ENCODE measurements at regions not wholly inside any gene's neighbourhood (a gene's known extent, or its start where the extent isn't known, plus 50 kb on each side); places are given as distances from the start of the nearest gene placed in this dataset.
A peak's percentile ranks its signal among the peaks of the same experiment; 100 is the strongest.
"Not testable (repeated sequence)": the region's sequence is repeated elsewhere in the genome, so short reads cannot be mapped to it uniquely, and the experiment has no call there.

DNA sequence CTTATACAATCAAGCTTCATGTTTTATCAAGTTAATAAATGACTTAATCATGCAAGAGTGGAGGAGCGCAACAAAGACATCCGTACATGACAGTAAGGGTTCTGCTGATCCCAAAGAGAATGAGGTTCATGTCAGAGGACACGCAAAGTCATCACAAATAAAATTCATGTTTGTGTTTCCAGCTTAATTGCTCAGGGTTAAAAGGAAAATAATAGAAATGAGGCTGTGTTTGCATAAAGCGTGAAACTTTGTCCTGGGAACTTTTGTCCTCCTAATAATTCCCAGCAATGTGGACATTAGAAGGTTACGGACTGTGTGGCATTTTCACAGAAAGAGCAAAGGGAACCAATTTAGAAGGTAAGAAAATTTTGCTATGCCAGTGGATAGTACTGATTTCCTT lies 237.3 kb downstream of the INHBA start:
- no peak for DNase-seq (ENCODE audit: low spot score)

DNA sequence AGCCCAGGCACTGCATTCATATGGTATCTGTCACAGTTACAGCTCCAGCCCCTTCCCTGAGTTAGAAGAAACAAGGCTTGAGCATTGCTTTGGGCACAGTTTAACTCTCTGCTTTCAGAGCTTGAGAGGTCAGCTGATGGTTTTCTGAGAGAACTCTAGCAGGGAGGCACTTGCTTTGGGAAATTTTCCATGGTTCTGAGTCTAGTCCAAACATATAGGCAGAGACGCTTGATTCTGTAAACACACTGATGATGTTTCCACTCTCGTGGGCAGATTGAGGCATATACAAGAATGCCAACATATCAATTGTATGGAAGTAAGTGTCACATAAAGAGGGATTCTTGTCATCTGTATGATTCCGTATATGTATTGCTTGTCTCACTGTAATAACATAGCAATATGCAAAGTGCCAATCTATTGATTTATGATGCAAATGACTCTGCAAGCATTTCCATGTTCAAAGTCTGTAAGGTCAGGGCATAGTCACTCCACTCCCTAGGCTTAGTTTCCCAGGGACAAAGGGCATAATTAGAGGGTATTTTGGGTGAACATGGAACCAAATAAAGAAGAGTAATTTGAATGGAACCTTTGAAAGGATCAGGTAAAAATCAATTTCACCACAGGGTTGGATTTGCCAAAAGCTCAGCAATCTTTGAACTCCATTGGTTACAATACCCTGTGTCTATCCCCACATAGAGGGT lies 239.0 kb downstream of the INHBA start:
- no peak for DNase-seq (ENCODE audit: low spot score)

DNA sequence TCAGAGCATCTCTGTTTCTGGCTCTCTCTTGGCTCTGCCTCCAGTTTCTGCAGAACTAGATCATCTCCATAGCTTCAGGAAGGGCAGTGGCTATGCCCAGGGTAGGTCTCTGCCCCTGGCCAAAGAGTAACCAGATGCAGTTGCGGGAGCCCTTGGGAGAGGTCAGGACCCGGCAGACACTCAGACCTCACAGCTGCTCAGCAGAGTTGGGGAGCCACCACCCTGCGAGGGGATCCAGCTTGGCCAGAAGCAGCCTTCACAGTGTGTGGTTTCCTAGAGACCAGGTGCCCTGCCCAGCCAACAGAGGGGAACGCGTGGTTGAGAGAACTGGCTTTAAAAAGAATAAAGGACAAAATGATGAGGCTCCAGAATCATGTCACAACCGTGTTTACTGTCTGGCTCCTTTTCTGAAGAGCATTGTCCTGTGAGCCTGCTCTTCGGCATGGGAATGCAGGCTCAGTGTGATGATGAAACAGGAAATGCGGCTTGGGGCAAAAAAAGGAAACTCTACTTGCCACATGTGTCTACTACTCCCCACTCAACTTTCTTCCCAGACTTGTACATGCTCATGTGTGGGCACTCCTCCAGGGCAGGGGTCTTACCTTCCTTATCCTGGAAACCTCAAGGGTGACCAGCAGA lies 243.1 kb downstream of the INHBA start:
- DNase-seq (ENCODE audit: low spot score), result no peak

DNA sequence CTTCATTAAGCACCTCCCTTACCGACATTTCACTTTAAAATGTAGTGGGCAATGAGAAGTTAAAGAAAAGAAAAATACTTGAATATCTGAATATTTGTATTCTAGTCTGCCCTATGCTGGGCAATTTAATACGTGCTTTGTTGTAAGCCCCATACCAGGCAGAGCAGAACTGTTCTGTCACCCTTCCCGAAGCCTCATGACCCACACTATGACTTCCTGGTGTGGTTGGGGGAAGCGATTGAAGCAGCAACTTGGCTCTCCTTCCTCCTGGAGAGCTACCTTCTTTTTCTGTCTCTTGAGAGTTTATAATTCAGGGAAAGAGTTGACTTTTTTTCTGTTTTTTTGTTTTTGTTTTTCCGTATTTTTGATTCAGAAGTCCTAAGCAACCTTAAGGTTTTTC lies 243.7 kb downstream of the INHBA start:
- no peak for DNase-seq (ENCODE audit: low spot score)

DNA sequence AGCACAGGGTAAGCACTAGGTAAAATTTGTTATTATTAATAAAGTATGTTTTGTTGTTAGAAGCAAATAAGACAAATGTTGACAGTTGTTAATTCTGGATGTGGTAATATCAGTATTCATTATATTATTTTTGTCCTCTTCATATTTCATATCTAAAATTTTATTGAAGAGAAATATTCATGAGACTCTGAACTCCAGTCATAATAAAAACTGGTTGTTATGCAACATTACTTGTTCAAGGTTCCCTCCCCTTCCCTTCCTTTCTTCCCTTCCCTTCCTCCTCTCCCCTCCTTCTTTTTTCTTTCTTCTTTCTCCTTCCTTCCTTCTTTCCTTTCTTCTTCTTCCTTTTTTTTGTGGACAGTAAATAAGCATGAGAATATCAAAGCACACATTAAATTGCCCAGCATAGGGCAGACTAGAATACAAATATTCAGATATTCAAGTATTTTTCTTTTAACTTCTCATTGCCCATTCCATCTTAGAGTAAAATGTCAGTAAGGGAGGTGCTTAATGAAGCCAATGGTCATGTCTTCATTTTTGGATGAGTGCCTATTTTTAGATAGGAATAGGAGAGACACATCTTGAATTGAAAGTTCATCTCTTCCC lies 245.0 kb downstream of the INHBA start:
- no peak for DNase-seq (ENCODE audit: low spot score)

DNA sequence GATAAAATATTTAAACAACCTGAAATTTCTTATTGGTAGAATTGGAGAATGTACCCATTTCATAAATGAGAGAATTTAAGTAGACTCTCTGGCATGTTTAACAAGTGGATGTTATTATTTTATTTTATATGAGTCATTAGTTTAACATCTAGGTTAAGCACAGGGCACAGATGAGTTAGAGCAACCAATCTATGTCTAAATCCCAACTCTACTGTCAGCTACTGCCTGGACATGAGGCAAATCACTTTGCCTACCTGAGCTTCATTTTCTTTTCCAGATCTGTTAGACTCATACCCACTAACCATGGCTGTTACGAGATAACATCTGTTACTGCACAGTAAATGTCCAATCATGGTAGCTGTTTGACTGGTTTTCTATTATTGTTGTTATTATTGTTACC lies 251.1 kb downstream of the INHBA start:
- DNase-seq (ENCODE audit: low spot score), result peak; percentile 11

DNA sequence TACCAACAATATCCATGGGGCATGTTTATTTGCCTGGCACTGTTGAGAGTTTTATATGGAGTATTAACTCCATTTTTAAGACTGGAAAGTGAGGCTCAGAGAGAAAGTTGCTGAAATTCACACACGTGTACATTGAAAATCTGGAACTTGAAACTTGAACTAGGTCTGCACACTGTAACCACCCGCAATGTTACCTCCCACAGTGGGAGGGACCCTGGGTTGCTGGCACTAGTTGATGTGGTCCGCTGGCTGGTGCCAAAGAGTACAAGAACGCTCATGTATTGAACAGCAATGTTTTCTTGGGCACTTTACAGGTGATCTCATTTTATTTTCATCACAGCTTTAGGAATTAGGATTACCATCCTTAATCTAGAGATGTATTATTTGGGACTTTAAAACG lies 253.2 kb downstream of the INHBA start:
- no peak for DNase-seq (ENCODE audit: low spot score)

DNA sequence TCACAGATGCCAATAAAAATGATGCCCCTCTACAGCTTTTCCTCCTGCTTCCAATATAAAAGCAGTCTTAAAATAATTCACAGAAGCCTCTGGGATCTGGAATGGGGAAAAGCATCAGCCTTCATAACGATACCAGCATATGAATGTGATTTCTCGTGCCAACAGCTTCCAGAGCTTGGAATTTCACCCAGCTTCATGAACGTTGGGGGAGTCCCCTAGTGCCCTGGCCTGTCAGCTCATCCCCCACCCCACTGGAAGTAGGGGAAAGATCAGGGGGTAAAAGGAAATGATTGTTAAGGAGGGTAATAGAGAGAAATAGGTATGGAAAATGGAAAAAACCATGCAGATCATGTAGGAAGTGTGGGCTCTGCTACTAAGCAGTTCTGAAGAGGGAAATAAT lies 253.6 kb downstream of the INHBA start:
- no peak for DNase-seq (ENCODE audit: low spot score)

DNA sequence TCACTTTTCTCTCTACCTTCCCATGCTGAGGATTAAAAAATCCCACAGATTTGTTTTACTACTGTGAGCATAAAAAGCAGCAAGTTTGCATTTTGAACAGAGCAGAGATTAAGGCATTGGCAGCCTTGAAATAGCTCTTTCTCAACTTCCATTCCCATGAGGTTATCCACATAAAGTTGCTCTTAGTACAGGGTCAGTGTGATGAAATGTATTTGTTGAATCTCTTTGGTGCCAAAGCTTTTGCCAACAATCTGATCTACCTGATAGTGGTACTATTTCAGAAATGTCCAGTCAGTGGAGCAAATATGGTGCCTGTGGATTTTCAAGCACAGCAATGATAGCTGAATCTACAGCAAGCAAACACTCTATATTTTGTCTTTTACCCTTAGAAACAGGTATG lies 254.8 kb downstream of the INHBA start:
- no peak for DNase-seq (ENCODE audit: low spot score)

DNA sequence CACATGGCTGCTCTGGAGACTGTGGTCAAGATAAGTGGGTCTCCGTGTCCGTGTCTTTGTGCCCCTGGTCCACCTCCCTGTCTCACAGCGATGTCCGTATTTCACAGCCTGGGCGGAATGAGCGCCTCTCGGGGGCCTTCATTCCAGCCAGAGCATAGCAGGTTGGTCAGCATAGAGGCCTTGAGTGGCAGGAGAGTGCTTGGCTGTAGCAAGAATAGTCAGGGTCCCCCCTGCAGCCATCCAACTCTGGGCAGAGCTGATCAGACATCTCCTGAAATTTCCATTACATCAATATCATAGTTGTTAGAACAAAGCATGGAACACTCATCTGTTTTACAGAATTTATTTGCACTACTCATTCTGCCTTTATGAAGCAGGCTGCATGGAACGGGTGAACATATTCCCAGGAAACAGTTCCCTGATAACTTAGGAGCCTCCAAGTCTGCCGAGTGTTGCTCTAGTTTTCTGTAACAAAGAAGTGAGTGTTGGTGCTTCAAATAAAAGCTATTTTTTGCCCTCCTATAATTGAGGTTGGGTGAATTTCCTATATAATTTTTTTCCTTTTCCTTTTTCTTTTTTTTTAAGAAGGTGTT lies 255.3 kb downstream of the INHBA start:
- DNase-seq (ENCODE audit: low spot score), result no peak

DNA sequence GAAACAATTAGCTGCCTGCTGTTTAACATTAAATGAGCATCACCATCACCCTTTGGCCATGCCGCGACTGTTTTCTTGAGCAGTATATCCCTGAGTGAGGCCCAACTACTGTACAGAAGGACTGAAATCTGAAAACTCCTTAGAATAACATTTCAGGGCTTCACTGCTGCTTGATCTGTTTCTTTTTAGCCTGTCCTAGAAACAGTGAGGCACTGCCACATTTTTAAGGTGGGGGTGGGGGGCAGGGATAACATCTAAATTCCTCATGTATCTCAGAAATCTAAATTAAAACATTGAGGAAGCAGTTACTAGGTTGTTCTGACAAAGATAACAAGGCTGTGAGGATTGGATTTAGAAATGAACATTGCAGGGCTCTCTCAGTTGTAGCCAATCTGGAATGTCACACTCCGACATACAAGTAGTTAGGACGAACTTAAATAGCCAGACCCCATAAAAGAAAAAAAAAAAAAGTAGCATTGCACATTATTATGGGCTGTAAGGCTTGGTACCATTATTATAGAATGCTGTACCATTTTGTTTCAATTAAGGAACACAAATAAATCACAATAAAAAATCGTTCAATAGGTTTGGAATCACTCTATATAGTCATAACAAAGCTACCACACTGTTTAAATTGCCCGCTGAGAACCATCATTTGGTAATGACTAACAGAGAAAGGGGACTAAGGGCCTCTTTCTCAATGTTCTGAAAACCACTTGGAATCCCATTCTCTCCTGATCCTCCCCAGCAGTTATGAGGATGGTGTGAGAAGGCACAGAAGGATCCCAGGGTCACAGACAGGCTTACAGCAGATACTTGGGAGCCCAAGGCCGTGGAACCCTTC lies 256.1 kb downstream of the INHBA start:
- no peak for DNase-seq (ENCODE audit: low spot score)

DNA sequence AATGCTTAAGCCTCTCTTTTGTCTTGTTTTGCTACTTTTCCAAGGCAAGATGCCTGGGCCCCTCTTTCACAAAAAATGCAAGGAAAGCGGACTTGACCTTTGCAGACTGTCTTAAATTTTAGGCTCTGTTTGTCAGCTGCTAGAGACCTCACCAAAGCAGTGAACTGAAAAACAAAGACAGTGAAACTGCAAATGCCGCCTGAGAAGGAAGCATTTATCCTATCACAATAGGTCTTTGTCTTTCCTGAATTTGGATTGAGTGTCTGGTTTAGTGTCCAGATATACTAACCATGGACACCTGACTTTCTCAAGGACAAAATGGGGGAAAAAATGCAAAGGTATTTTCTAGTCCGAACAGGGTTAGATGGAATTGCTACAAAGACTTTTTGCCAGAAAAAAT lies 256.9 kb downstream of the INHBA start:
- no peak for DNase-seq (ENCODE audit: low spot score)

DNA sequence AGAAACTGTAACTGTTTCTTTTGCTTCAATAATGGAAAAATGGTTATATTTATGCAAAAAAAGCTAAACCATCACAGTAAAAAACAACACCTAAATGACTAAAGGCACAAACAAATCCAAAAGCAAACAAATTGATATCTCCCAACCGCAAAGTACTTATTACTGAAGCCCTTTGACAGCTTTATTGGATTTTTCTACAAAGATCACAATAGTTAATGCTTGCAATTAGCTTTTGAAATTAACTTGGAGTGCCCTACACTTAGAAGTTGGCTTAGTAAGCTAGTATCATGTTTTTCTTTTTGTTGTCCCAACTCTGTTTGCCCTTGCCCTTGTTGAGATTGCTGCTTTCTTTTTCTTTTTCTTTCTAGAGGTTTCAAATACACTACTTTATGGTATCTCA lies 257.5 kb downstream of the INHBA start:
- DNase-seq (ENCODE audit: low spot score), result no peak

DNA sequence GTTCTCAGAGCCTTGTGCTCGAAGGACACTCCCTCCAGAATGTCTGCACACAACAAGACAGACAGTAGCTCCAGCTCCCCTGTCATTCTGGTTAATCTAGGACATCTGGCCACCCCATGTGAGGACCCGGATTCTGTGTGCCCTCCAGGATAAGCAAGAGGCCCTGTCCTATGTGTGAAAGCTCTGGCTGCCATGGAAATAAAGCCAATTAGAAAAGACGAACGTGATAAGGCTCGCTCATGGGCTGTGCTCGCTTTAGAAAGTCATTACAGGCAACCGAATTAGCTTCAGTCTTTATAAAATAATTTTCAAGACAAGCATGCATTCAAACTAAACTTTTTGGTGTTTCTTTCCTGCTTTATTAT lies 263.4 kb downstream of the INHBA start:
- no peak for DNase-seq (ENCODE audit: low spot score)

DNA sequence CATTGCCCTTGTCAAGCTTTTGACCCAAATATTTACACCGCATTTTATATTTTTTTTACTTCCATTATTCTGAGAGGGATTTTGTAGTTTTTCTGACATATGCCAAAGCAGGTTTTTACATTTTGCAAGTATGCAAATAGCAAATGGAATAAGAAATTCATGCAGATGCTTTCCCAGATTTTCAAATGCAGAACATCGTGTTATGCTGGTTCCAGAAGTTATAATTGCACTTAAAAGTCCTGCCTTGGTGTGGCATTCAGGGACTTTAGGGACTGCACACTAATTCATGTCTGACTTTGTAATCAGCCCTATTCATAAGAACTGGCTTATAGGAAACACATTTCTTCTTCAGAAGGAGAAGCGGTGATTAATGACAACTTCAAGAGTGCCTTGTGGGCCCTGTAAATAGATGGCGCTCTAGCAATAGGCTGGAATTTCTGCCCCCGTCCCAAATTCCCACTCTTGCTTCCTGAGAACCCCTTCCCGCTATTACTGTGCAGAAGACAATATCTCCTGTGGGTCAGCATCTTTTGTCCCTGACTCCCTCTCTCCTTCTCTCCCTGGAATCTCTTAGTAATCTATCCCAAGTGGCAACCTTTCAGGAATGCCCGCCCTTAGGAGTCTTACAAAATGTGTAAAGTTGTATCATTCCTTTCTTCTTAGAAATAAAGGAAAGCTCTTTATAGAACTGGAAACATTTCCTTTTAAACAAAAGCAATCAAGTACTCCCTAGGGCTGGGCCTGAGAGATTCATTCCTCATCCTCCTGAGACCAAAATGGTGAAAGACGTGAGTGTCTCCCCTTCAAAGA lies 264.0 kb downstream of the INHBA start:
- DNase-seq (ENCODE audit: low spot score), result no peak

DNA sequence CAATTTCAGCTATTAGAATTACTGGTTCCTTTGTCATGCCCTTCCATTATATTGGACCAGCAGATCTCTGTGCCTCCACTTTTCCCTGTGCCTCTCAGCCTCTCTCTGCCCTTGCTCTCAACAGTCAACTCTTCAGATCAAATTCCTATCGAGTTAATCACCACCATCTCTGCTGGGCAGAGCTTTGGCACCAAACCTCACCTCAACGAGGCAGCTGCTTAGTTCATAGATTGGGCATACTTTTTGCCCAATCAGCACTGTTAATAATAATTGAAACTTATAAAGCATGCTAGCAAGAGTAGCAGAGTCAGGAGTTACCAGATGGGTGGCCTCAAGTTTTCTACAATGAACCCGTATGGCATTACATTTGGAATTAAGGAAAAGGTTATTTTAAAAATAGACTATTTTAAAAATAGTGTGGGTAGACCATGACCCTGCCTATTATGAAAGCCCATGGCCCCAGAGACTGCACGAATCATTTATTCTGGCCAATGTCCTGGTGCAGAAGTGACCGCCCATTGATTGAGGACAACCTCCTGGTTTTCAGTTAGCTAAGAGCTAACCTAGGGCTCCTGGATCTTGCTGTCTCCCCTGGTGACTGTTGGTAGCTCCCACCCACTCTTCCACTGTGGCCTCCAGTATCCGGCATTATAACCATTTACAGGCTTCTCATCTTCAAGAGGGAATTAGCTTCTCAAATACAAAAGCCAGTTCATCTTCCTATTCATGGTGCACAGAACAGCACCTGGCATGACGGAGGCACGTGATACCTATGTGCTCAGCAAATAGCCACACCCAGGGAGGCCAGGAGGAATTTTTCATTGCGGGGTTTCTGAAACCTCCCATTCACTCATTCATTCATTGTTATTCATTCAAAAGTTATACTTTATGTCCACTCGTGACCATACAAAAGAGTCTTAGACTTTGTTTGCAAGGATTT lies 265.4 kb downstream of the INHBA start:
- DNase-seq (ENCODE audit: low spot score), result peak; percentile 38

DNA sequence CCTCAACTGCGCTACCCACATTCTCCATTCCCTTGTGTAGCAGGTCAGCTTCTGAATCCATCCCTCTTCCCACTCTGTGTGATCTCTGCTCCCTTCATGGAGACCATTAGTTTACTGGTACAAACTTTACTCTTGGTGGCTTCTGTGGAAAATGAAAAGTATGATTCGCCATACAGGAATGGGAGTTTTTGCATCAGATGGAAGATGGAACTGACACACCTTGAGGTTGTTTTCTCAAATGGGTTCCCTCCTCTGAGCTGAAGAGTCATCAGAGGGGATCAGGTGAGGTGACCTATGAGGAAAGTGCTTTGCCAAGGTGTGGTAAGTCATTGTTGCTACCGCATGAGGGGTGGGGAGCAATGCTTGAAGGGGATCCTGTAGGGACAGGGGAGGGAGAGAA lies 266.8 kb downstream of the INHBA start:
- peak; percentile 11 for DNase-seq (ENCODE audit: low spot score)

DNA sequence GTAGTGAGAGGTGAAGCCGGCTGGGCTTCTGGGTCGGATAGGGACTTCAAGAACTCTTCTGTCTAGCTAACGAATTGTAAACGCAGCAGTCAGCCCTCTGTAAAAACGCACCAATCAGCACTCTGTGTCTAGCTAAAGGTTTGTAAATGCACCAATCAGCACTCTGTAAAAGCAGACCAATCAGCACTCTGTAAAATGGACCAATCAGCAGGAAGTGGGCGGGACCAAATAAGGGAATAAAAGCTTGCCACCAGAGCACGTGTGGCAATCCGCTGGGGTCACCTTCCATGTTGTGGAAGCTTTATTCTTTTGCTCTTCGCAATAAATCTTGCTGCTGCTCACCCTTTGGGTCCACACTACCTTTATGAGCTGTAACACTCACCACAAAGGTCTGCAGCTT lies 267.9 kb downstream of the INHBA start:
- not testable (repeated sequence) for DNase-seq (ENCODE audit: low spot score)

DNA sequence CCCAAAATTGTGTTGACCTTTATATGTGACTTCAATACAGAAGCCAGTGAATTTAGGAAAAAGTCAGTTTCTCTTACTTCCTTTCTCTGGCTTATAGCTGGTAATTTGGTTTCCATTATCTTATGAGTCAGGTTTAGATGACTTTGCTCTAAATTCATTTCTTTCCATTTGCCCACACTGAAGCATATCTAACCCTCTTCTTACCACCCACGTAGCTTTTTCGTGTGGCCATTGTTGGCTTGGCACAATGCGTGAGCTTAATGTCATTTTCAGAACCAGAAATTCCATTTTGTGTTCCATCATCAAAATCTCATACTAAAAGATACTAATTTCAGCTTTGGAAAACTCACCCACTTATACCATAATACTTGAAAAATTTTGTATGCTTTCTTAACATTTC lies 271.2 kb downstream of the INHBA start:
- DNase-seq (ENCODE audit: low spot score), result no peak

DNA sequence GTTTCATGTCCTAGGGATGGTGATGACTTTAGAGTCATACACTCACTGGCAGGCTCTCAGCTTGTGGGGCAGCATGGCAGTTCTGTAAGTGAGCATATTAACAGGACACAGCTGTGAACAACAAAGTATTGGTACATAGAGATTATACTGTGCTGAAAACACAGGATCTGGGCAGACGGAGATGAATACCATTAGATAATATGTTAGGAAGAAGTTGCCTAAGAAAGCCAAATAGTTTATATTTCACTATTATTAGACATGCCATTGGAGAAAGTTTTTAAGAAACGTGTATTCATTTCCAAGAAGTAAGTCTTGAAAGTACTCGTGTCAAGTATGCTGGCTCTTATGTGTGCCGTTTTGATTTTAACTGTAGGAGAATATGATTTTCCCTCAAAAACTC lies 274.5 kb downstream of the INHBA start:
- no peak for DNase-seq (ENCODE audit: low spot score)

Data from LoVo (cell line).